ENCODE measurements at regions not wholly inside any gene's neighbourhood (a gene's known extent, or its start where the extent isn't known, plus 50 kb on each side); places are given as distances from the start of the nearest gene placed in this dataset.
"Not testable (repeated sequence)": the region's sequence is repeated elsewhere in the genome, so short reads cannot be mapped to it uniquely, and the experiment has no call there.

DNA sequence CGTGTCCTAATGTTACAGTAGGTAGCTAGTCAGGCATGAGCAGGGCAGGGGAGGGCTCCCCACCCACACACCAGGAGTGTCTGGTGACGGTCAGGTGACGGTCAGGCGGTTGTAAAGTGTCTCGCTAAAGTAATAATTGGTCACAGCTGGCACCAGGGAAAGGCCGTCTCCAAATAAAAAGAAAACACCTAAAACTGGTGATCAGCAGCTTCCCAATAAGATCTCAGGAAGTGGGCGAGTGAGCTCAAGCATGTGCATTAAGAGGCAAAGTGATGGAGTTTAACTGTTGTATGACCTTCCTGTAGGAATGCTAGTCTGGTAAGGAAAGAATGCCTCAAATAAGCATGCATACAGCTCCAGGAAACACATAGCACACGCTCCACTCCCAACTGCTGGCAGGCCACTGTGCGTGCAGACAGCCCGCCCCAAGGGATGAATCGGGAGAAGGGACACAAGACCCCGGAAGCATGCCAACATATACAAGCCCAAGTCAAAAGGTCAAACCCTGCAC, 177.1 kb downstream of the RNF144A start:
- TF ChIP-seq, protein P1, sequence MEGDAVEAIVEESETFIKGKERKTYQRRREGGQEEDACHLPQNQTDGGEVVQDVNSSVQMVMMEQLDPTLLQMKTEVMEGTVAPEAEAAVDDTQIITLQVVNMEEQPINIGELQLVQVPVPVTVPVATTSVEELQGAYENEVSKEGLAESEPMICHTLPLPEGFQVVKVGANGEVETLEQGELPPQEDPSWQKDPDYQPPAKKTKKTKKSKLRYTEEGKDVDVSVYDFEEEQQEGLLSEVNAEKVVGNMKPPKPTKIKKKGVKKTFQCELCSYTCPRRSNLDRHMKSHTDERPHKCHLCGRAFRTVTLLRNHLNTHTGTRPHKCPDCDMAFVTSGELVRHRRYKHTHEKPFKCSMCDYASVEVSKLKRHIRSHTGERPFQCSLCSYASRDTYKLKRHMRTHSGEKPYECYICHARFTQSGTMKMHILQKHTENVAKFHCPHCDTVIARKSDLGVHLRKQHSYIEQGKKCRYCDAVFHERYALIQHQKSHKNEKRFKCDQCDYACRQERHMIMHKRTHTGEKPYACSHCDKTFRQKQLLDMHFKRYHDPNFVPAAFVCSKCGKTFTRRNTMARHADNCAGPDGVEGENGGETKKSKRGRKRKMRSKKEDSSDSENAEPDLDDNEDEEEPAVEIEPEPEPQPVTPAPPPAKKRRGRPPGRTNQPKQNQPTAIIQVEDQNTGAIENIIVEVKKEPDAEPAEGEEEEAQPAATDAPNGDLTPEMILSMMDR (conservative IDR thresholded peaks at IDR 0.05; ENCODE audit: low read depth, low read length), result no peak
- no peak for DNase-seq (ENCODE audit: low read depth)
- H3K4me3 ChIP-seq (ENCODE audit: low read depth, low read length), result no peak overlapping the region

DNA sequence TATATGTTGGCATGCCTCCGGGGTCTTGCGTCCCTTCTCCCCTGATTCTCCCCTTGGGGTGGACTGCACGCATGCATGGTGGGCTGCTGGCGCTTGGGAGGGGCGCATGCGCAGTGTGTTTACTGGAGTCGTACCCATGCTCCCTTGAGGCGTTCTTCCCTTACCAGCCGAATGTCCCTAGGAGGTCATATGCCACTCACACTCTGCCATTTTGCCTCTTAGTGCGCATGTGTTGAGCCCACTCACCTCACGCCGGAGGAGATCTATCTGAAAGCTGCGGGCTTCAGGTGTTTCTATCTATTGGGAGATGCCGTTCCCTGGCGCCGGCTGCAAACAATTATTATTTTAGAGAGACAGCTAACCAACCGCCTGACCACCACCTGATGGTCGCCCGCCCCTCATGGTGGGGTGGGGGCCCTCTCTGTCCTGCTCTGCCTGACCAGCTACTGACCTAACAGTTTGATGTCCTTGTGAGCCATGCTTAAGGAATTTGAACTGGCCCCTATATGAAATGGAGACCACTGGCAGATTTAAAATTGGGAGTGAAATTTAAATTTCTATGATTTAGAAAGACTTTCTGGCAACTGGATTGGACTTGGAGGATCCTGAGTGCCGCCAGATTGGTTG, 179.6 kb downstream of the RNF144A start:
- TF ChIP-seq, protein P1 (conservative IDR thresholded peaks at IDR 0.05; ENCODE audit: low read depth, low read length), result no peak
- DNase-seq (ENCODE audit: low read depth), result no peak
- no peak overlapping the region for H3K4me3 ChIP-seq (ENCODE audit: low read depth, low read length)

DNA sequence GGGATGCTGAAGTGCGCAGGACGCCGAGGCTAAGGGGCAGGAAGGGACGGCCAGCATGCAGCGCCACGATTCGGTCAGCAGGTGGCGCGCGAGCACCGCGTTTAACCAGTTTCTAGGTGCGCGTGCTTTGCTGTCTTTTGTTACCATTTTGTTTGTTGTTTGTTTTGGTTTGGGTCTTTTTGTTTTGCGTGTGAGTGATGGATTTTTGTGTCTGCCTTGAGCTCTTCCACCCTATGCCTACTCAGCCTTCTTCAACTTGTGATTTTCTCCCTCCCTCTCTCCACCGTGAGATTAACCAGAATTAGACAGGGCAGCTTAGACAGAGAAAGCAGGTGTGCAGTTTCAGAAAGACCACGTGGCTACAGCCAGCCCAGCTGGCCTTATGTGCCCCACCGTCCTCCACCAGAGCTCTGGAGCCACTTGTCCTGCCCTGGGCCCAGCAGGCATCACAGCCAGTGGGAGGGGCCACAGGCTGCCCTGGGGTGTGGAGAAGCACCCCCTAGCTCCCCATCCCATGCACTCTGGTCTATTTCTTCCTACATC, 180.2 kb downstream of the RNF144A start:
- no peak for DNase-seq (ENCODE audit: low read depth)
- TF ChIP-seq, protein P1 (conservative IDR thresholded peaks at IDR 0.05; ENCODE audit: low read depth, low read length), result peak; percentile 91
- H3K4me3 ChIP-seq (ENCODE audit: low read depth, low read length), result peak overlapping the region; percentile 34

DNA sequence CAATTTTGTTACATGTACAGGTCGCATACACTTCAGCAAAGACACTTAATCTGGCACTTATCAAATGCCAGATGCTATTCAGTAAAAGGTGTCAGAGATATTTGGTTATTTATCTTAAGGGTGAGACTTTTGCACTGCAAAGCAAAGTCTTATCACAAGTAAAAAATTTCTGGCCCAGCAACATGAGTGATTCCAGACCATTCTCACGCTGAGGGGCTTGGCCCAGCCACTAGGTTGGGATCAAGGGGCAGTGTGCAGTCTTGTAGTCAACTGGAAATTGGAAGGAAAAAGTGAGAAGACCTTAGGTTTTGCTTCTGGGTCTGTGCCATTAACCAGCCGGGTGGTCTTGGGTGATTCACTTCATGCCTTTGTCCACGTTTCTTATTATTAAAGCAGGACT, 181.6 kb downstream of the RNF144A start:
- no peak for DNase-seq (ENCODE audit: low read depth)
- TF ChIP-seq, protein P1 (conservative IDR thresholded peaks at IDR 0.05; ENCODE audit: low read depth, low read length), result no peak
- H3K4me3 ChIP-seq (ENCODE audit: low read depth, low read length), result no peak overlapping the region

DNA sequence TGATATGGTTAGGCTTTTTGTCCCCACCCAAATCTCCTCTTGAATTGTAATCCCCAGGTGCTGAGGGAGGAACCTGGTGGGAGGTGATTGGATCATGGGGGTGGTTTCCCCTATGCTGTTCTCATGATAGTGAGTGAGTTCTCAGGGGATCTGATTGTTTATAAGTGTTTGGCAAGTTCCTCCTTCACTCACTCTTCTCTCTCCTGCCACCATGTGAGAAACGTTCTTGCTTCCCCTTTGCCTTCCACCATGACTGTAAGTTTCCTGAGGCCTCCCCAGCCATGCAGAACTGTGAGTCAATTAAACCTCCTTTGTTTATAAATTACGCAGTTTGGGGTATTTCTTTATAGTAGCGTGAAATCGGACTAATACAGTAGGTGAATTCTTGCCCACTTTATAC, 182.5 kb downstream of the RNF144A start:
- DNase-seq (ENCODE audit: low read depth); H3K4me3 ChIP-seq (ENCODE audit: low read depth, low read length): not testable (repeated sequence)

DNA sequence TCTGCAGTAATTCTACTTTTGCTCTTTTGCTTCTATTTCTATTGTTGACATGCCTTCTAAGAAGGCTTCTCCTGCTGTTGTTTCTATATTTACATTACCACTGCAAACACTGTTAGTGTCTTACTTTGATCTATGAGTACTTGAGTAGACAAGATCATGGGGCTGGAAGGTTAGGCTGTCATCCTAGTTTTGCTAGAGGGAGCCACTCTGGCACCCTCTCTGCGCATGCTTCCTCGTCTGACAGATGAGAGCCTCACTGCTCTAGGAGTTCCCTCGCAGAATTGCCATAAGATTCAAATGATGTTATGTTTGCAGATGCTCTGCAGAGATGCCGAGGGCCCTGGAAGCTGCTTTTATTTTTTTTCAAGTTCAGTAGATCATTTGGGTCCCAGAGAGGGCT, 185.6 kb downstream of the RNF144A start:
- H3K4me3 ChIP-seq (ENCODE audit: low read depth, low read length), result no peak overlapping the region
- TF ChIP-seq, protein P1 (conservative IDR thresholded peaks at IDR 0.05; ENCODE audit: low read depth, low read length), result no peak
- no peak for DNase-seq (ENCODE audit: low read depth)

DNA sequence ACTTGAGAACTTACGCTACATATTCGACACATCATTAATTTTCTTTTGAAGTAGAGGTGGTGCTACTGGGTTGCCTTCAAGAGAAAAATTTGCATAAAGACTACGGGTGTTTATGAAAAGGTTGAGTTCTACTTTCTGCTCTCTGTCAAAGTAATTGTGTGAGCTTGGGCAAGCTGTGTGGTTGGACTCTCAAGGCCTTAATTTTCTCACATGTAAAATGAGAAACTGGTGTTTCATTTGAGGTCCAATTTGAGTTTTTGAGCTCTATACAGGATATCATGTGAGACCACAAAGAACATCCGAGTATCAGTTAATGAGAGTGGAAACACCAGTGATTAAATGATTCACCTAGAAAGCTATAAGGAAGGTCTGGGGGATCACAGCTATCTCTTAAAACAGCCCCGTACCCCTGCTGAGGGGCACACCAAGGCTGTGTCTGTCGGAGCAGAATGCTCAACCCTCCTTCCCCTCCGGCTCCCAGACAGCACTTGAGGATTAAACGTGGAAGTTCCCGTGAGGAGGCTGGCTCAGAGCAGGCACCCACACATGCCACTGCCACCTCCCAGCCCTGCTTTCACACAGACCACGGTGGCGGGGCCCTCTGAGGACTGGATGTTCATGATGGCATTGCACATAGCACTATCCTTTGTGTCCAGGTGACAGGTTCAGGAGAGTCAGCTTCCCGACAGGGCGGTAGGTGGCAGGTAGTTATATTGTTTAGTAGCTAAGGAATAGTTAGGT, 191.8 kb downstream of the RNF144A start:
- DNase-seq (ENCODE audit: low read depth), result no peak
- H3K4me3 ChIP-seq (ENCODE audit: low read depth, low read length), result no peak overlapping the region
- TF ChIP-seq, protein P1 (conservative IDR thresholded peaks at IDR 0.05; ENCODE audit: low read depth, low read length), result no peak

Measured in epithelial cell of proximal tubule (primary cell).